Ecto neural progenitor cell (in vitro differentiated cells): ENCODE measurements at regions not wholly inside any gene's neighbourhood (a gene's known extent, or its start where the extent isn't known, plus 50 kb on each side); places are given as distances from the start of the nearest gene placed in this dataset.
"Not testable (repeated sequence)": the region's sequence is repeated elsewhere in the genome, so short reads cannot be mapped to it uniquely, and the experiment has no call there.

Experiments
- DNase-seq: peaks from one replicate; pipeline ENCODE4 v3.0.0-alpha.2; 2018; ENCODE audit warnings: low spot score

GRCh38 chr18:65162086-65162485 is 588.7 kb upstream of the CDH7 start:
- not testable (repeated sequence) for DNase-seq

DNA sequence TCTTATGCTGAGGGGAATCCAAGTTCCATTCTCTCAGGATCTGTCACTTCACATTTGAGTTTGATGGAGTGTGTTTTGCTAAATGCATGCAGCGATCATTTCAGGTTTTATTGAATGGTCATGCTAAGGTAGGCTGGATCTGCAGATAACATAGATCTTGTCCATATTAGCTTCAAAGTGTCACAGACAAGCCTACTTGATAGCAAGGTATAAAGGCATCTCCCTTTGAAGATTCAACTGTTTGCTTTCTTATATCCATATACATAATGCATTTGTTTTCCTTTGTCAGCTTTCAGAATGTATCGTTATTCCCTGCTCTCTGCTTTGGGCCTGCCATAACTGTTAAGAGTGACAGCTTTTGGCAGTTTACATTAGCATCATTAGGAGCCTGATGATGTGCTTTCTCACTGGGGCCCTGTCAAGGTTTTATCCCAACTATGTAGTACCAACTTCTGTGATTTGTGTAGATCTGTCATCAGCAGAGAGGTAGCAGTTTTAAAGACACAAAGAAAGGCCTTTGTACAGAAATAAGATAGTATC is 604.3 kb upstream of the CDH7 start:
- no peak for DNase-seq

GRCh38 chr18:65145312-65145711 is 605.5 kb upstream of the CDH7 start:
- no peak for DNase-seq

DNA sequence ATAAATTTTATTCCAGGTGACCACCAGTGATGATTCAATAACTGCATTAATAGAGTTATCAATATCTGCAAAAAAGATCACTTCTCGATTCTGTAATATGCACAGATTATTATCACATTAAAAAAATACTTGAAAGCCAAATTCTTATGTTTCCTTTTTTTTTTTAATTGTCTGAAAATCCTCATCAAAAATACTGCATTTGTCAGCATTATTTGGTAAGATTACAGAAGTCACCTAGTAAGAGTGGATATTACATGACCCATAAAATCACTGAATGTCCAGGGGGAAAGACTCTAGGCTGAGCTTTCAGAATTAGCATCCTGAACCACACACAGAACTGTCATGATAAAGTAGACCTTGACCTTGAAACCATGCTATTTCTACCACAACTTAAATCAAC is 617.2 kb upstream of the CDH7 start:
- DNase-seq = no peak

DNA sequence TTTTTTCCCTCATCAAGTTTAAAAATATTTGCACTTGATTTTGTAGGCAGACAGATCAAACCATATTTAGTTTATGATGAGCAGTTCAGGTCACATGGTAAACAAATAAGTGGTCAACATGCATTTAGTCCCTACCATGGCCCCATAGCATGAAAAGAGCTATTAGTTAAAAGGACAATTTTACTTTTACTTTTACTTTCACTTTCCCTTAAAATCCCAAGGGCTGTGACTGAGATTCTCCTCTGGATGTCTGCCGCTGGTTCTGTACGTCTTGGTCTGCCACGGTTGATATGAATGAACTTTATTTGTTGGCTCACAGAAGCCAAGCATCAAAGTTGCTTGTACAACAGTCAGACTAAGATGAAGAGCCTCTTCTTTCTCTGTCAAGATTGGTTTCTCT is 626.2 kb upstream of the CDH7 start:
- no peak for DNase-seq

GRCh38 chr18:65103864-65104263 is 646.9 kb upstream of the CDH7 start:
- DNase-seq = no peak

DNA sequence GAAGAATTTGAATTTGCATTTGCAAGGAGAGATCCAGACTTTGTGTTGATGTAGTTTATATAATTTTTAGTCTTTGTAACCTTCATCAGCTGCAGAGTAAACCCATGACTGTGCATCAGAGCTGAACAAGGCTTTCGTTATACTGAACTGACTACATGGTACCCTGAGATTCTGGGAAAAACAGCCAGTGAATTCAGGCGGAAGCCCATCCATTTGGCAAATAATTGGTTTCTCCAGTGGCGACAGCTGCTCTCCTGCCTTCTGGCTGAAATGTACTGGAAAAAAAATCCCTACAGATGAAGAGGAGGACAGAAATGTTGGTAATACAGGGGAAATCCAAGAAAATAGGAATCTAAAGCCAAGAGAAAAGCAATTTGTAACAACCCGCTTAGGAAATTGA is 657.5 kb upstream of the CDH7 start:
- no peak for DNase-seq

GRCh38 chr18:65091744-65092329 is 659.0 kb upstream of the CDH7 start:
- DNase-seq = no peak

DNA sequence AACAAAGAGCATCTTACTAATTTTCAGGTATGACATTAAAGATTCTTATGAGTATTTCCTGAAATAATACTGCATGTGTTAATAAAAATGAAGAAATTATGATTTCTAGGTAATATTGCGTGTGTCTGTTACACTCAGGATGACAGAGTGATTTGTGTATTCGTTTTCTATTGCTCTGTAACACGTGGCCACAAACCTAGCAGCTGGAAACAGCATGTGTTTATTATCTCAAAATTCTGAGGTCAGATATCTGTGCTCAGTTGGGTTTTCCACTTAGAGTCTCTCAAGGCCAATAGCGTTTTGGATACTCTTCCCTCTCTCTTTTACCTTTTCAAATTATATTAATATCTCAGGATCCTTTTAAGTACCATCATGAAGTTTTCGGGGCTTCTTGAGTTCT is 667.9 kb upstream of the CDH7 start:
- DNase-seq = no peak

DNA sequence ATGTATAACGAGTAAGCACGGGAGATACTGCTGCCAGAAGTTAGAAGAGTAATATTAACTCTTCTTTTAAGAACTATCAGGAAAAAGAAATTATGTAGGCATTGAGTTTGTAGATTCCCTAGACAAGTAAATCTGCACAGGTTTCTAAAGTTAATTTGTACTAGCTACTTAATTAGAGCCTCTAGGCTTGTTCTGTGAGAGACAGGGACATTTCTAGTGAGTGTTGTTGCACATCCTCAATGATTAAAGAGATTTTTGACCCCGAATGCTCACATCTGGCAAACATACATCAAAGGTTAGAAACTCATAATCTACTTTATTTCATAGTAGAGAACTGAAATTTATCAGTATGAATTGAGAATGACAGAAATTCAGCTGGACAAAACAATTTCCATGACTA is 669.0 kb upstream of the CDH7 start:
- DNase-seq = no peak

DNA sequence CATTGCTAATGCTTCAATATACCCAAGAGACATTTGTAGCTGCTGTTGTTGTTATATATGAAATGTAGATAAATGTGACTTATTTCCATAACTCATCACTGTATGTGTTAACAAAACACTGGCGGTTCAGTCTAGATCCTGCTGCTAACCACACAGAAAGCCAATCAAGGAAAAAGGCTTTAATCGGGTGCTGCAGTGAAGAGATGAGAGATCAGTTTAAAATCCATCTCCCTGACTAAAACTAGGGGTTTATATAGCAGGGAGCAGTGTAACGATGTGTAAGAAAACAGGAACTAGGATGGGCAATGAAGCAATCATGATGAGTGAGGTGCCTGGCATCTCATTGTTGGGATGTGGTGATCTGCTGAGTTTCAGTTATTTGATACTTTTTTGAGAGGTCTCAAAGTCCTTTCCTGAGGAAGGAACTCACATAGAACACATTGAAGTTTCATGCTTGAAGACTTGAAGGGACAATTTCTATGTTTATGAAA is 677.7 kb upstream of the CDH7 start:
- DNase-seq = no peak

DNA sequence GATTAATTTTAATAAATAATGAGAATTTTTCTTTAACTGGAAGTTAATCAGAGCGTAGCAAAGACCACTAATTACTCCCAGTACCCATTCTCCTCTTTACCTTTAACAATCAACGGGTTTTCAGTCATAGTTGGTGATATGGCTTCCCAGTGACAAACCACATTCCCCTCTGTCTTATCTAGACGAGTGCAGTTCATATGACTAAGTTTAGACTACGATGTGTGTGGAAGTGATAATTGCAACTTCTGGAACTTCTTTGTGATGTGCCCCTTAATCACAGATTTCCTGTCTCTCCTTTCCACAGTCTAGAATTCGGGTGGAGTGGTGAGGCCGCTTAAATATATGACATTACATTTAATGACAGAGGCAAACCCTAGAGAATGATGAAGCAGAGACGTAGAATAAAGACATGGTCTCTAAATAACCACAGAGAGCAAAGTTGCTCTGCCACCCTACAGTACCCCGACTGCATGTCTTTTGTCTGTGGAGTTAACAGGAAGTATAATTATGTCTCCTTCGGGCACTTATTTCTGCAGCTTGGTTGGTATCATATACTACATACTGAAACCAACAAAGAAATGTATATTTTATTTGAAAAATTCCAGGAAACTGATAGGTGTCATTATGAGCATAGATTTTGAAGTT is 693.3 kb upstream of the CDH7 start:
- DNase-seq = no peak

DNA sequence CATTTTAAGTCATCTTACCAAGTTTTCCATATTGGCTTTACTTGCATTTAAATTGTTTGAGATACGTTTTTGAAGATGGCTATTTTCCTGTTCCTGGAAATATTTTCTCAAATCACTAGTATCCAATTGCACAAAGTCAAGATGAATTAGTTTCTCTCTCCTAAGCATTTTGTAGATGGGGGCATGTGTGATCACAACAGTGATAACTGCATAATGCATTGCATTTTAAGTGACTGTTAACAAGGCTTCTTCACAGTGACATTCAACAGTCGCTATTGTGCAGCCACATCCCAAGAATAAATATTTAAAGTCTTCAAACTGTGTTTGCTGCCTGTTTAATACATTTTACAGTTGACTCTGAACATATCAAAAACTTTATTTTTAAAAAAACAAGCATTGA is 694.2 kb upstream of the CDH7 start:
- DNase-seq = no peak

- no peak for DNase-seq
Measured at GRCh38 chr18:65049586-65049985, 701.2 kb upstream of the CDH7 start.

DNA sequence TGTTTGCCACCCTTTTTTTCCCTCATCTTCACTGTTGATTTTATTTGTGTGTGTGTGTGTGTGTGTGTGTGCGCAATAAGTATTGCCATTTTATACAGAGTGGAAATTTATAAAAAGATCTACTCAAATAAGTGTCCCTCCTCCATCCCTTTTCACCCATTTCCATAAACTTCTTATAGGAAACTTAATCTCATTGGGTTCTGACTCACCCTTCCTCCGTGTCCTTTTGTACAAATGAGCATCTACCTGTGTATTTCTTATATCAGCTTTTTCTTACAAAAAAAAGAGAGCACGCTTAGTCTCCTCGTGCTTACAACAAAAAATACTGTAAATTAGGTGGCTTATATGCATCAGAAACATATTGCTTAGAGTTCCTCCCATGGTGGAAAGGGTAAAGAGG is 711.2 kb upstream of the CDH7 start:
- no peak for DNase-seq

DNA sequence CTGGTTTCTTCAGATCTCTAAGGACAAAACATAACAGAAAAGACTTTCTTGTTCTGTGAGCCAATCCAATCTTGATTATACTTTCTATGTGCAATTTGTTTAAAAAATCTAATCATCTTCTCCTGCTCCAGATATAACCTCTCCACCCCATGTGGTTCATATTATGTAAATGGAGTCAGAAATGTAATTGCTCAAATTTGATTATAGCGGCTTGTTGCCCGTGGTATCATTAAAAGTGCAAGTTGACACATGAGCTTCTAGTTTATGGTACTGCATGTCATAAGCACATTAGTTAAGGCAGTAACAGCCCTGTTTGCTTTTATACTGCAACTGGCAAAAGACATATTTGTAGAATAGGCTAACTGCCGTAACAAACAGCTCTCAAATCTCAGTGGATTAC is 715.1 kb upstream of the CDH7 start:
- DNase-seq = no peak

- no peak for DNase-seq
Measured at GRCh38 chr18:65025756-65026155, 725.1 kb upstream of the CDH7 start.

GRCh38 chr18:65021021-65021420 is 729.8 kb upstream of the CDH7 start:
- no peak for DNase-seq

DNA sequence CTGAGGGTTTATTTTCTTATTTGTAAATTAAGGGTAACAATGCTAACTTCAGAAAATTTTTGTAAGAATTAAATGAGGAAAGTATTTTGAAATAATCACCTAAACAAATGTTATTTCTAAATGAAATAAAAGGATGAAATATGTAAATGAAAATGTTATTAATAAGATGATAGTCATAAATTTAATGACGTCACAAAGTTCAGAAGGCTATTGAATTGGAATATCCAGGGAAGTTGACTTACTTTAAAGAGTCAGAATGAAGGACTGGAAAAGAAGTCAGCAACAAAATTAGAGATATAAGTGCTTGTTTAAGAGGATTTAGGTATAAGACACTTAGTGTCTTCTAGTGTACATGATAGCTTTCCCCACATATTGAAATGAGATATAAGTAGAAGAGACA is 732.6 kb upstream of the CDH7 start:
- no peak for DNase-seq

DNA sequence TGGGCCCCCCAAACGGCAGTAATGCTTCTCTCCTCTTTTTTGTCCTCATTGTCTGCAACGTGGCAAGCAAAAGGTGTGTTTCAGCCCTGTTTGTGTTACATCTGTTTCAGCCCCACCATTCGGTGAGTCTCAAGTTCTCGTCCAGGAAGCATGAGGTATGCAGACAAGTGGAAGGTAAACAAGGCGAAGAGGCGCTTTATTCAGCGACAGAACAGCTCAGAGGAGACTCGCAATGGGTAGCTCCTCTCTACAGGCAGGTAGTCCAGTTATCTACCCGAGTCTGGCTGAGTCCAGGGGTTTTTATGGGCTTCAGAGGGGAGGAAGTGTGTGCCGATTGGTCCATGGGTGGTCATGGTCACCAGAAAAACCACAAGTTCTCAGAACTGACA is 733.4 kb upstream of the CDH7 start:
- no peak for DNase-seq

- no peak for DNase-seq
Measured at GRCh38 chr18:65016631-65017371, 734.0 kb upstream of the CDH7 start.

DNA sequence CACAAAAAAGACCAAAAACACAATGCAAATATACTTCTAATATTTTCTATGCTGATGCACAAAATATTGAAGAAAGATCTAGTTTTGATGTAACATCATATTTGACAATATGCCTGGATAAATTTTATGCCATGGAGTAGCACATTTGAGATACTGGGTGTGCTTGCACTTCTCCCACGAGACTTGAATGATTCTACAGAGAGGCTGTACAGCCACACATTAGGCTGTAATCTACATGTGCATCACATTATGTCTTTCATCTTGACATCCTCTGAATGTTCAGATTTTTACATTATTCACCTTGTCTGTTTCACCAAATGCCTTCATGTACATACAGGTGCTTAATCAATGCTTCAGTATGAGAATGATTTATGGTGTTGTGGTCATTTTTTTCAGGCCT is 756.4 kb upstream of the CDH7 start:
- DNase-seq = no peak

DNA sequence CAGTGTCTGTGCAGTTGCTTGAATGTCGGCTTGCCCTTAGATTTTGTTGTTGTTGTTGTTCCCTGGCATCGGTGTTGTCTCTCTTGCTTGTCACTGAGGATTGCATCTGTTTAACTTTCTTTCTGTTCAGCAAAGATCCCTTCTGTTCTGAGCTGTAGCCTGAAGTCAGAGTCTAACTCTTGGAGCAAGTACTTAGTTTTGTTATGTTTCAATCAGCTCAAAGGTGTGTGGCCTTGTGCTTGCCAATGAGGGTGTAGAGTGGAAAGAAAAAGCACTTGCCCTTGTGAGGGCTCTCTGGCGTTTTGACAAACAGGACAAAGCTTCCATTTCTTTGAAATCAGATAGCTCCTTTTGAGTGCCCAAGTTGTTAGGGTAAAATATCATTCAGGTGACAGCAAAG is 757.1 kb upstream of the CDH7 start:
- no peak for DNase-seq
